Heart left ventricle (tissue), 16 donors: ENCODE measurements at regions not wholly inside any gene's neighbourhood (a gene's known extent, or its start where the extent isn't known, plus 50 kb on each side); places are given as distances from the start of the nearest gene placed in this dataset.

Source experiments
- ATAC-seq, 4 donors: fragments of 200-7000 bp; cut with Tn5 transposase; one replicate each; pipeline ENCODE4 v1.9.1; 2020 to 2022; ENCODE audit warnings: moderate library complexity in 4 of 4, mild to moderate bottlenecking in 3 of 4, moderate number of reproducible peaks in 1 of 4
- DNase-seq, 5 donors: peaks; one replicate each; pipeline ENCODE4 v3.0.0-alpha.2; 2020
- H3K27ac ChIP-seq, 12 donors: fragments of 200-600 bp; sonication (generic) in 4 of 12; one replicate each; pipeline versions ENCODE4 v1.5.0 to v1.8.0; 2016 to 2022; ENCODE audit warnings: mild to moderate bottlenecking in 2 of 12
- H3K27me3 ChIP-seq, 9 donors: fragments of 200-600 bp; sonication (generic) in 2 of 9; one replicate each; pipeline versions ENCODE4 v1.5.1 to v1.8.0; 2016 to 2022; ENCODE audit warnings: mild to moderate bottlenecking in 3 of 9
- H3K36me3 ChIP-seq, 9 donors: fragments of 200-600 bp; sonication (generic) in 2 of 9; one replicate each; pipeline versions ENCODE4 v1.5.0 to v1.8.0; 2018 to 2022; ENCODE audit warnings: mild to moderate bottlenecking in 2 of 9
- H3K4me1 ChIP-seq, 12 donors: fragments of 200-600 bp; sonication (generic) in 4 of 12; one replicate each; pipeline versions ENCODE4 v1.5.0 to v1.8.0; 2016 to 2022; ENCODE audit warnings: mild to moderate bottlenecking in 3 of 12
- H3K4me3 ChIP-seq, 12 donors: fragments of 200-600 bp; sonication (generic) in 4 of 12; one replicate each; pipeline versions ENCODE4 v1.5.0 to v1.8.0; 2017 to 2022; ENCODE audit warnings: mild to moderate bottlenecking in 9 of 12, moderate library complexity in 4 of 12
- H3K9me3 ChIP-seq, 12 donors: fragments of 200-600 bp; sonication (generic) in 4 of 12; one replicate each; pipeline versions ENCODE4 v1.5.0 to v1.8.0; 2016 to 2022; ENCODE audit warnings: mild to moderate bottlenecking in 1 of 12
- CTCF ChIP-seq, 12 donors: fragments of 200-600 bp; sonication (generic) in 4 of 12; IDR thresholded peaks; one replicate each; pipeline versions ENCODE4 v1.5.0 to v1.8.0; 2018 to 2022; ENCODE audit warnings: antibody characterized with exemption in 12 of 12, mild to moderate bottlenecking in 5 of 12
- POLR2A ChIP-seq, 2 donors: fragments of 450-650 bp; IDR thresholded peaks; one replicate each; pipeline ENCODE4 v1.6.1; 2017; ENCODE audit warnings: antibody characterized with exemption in 2 of 2, mild to moderate bottlenecking in 2 of 2, moderate library complexity in 2 of 2
- WGBS, 4 donors: extraction: QIAGEN DNeasy Blood & Tissue Kit in 2 of 4; methylation state at CpG; one replicate each; pipeline versions ENCODE4 v1.1.5 to v1.1.7; 2013 to 2018; 5-methylcytosine and 5-hydroxymethylcytosine counted together
- intact Hi-C, 10 donors: fragments of 100-400 bp; cut with DNase I; formaldehyde crosslinking; loops; one replicate each; pipeline versions ENCODE4 v1.11.1 to v1.14.2; 2022
- donor health status: ischemic (EF 13 %, LVEDD 7.1; RV severe dilation, severe dysfunction).
- donor health status: healthy with polysubstance abuse.
- donor health status: DM: no; HTN: yes; CAD: no.
- donor health status: DM: no; HTN: no; CAD: no.
- donor health status: ischemic (EF 25% LVEDD 6.9; RV normal size, moderate dysfunction).
- donor health status: ischemic (EF 25% LVEDD 5.7; RV mildly dilated, moderate dysfunction).
- donor health status: healthy.
- donor health status: DM: yes; HTN: yes; CAD: no.
- donor health status: ischemic (EF 35%, LVEDD 5.7; RV mildly dilated, moderate dysfunction).
- donor health status: nonischemic (EF 11% LVEDD 7.7; RV severe dilation, severe dysfunction).
- donor health status: DM: yes; HTN: yes; CAD: no.
- donor health status: PGD.
- donor health status: ischemic (EF 29% LVEDD 5.4; RV normal size, mild dysfunction).
- donor health status: nonischemic (EF 23%, LVEDD 6.1; RV moderate dilation, normal function).

GRCh38 chr11:70005107-70005818 lies 72.9 kb upstream of the ANO1 start:
- ATAC-seq (peak in 2 of 4 donors; percentile 63 to 70), DNase-seq (no peak)
- H3K4me1 ChIP-seq = peaks cover 0 to 27% (median 1%) of the 10 kb centered on the region in 12 donors
- no peaks in the 10 kb centered on the region for H3K27me3 ChIP-seq
- peak overlapping the region in 4 of 12 donors; percentile 12 to 65 (median 45) for H3K27ac ChIP-seq
- intact Hi-C loops = no loop called here
- TF ChIP-seq CTCF (IDR thresholded peaks at IDR 0.05) = no peak
- no peak for TF ChIP-seq POLR2A (IDR thresholded peaks at IDR 0.05)
- H3K9me3 ChIP-seq = no peaks in the 10 kb centered on the region
- H3K4me3 ChIP-seq = no peak overlapping the region
- WGBS, 4 donors = 25 to 42% (median 37%) methylated on average over 6 of the region's 6 CpGs
- no peaks in the 10 kb centered on the region for H3K36me3 ChIP-seq

GRCh38 chr11:70007796-70008195 lies 70.3 kb upstream of the ANO1 start:
- Histone ChIP-seq H3K27me3 (no peaks in the 10 kb centered on the region), H3K9me3 (no peaks in the 10 kb centered on the region), H3K4me3 (no peak overlapping the region), H3K4me1 (peaks cover 0 to 19% (median 0%) of the 10 kb centered on the region in 12 donors), H3K27ac (no peak overlapping the region), H3K36me3 (no peaks in the 10 kb centered on the region)
- intact Hi-C loops = no loop called here
- no peak for TF ChIP-seq POLR2A (IDR thresholded peaks at IDR 0.05)
- ATAC-seq (no peak), DNase-seq (no peak)
- 75 to 97% (median 91%) methylated on average over 3 of the region's 3 CpGs for WGBS, 4 donors

GRCh38 chr11:70010774-70011173 lies 67.3 kb upstream of the ANO1 start:
- Histone ChIP-seq H3K9me3 (no peaks in the 10 kb centered on the region), H3K36me3 (no peaks in the 10 kb centered on the region), H3K4me1 (peaks cover 0 to 6% (median 0%) of the 10 kb centered on the region in 12 donors), H3K27me3 (no peaks in the 10 kb centered on the region), H3K4me3 (no peak overlapping the region), H3K27ac (no peak overlapping the region)
- no peak for ATAC-seq
- WGBS, 4 donors = 78 to 92% (median 81%) methylated on average over 1 of the region's 1 CpG
- DNase-seq = no peak
- intact Hi-C loops = no loop called here
- TF ChIP-seq CTCF (IDR thresholded peaks at IDR 0.05) = no peak
- no peak for TF ChIP-seq POLR2A (IDR thresholded peaks at IDR 0.05)

- DNase-seq (no peak), ATAC-seq (no peak)
- 75 to 80% (median 79%) methylated on average over 2 of the region's 2 CpGs for WGBS, 4 donors
- peaks cover 0 to 9% (median 0%) of the 10 kb centered on the region in 12 donors for H3K4me1 ChIP-seq
- intact Hi-C loops = no loop called here
- no peak for TF ChIP-seq CTCF (IDR thresholded peaks at IDR 0.05)
- TF ChIP-seq POLR2A (IDR thresholded peaks at IDR 0.05) = no peak
- no peak overlapping the region for H3K27ac ChIP-seq
- no peaks in the 10 kb centered on the region for H3K36me3 ChIP-seq
- H3K27me3 ChIP-seq = no peaks in the 10 kb centered on the region
- H3K9me3 ChIP-seq = no peaks in the 10 kb centered on the region
- H3K4me3 ChIP-seq = no peak overlapping the region
Observed at GRCh38 chr11:70012134-70012733, 65.9 kb upstream of the ANO1 start.
